ENCODE measurements at regions not wholly inside any gene's neighbourhood (a gene's known extent, or its start where the extent isn't known, plus 50 kb on each side); places are given as distances from the start of the nearest gene placed in this dataset.
A peak's percentile ranks its signal among the peaks of the same experiment; 100 is the strongest.

DNA sequence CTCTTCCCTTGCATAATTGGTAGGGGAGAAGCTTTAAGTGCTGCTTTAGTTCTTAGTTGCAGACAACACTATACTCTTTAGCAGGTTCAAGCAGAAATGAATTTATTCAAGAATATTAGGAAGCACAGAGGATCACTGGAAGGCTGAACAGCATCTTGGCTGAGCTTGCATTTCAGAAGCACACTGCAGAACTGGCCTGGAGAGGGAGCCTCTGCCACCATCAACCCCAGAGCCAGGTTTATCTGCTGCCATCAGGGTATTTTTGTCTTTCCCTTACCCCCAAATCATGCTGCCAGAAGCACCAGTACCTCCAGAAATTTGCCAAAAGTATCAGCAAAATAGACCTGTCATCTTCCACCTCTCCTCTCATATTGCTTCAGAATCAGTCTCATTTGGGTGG, 440.7 kb downstream of the DMAC1 start:
- no peak for DNase-seq (ENCODE audit: low read depth)

DNA sequence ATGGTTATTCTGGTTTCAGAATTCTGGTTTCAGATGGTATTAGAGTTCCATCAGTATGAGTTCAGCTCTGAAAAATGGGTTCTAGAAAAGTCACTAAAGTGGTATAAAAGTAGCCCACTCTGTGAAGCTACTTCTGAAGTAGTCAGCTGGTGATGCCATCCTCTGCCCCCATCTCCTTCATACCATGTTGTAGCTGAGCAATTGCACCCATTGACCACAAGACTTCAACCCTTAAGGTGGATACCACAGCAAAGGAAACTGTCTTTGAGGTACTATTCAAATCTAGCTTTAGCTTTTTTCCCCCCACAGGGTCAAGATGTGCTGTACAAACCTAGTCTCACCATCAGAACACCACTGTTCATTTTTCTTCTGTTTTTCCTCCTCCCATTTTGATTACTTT, 444.9 kb downstream of the DMAC1 start:
- H3K4me3 ChIP-seq (ENCODE audit: low read depth, low read length), result no peak overlapping the region
- no peaks in the 10 kb centered on the region for H3K36me3 ChIP-seq (ENCODE audit: control insufficient read depth, insufficient read depth, low read length)
- ChIA-PET POLR2A (no interaction called here), CTCF (no interaction called here)
- no peaks in the 10 kb centered on the region; the same call in 1 of the 2 replicates for H3K27me3 ChIP-seq (ENCODE audit: control insufficient read depth, insufficient read depth, low read length)
- TF ChIP-seq, protein P1, sequence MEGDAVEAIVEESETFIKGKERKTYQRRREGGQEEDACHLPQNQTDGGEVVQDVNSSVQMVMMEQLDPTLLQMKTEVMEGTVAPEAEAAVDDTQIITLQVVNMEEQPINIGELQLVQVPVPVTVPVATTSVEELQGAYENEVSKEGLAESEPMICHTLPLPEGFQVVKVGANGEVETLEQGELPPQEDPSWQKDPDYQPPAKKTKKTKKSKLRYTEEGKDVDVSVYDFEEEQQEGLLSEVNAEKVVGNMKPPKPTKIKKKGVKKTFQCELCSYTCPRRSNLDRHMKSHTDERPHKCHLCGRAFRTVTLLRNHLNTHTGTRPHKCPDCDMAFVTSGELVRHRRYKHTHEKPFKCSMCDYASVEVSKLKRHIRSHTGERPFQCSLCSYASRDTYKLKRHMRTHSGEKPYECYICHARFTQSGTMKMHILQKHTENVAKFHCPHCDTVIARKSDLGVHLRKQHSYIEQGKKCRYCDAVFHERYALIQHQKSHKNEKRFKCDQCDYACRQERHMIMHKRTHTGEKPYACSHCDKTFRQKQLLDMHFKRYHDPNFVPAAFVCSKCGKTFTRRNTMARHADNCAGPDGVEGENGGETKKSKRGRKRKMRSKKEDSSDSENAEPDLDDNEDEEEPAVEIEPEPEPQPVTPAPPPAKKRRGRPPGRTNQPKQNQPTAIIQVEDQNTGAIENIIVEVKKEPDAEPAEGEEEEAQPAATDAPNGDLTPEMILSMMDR (IDR thresholded peaks at IDR 0.05; ENCODE audit: insufficient read depth, low read depth, low read length), result no peak
- DNase-seq (ENCODE audit: low read depth), result no peak

More for the DNA sequence above, 440.7 kb downstream of the DMAC1 start:
- Histone ChIP-seq H3K36me3 (ENCODE audit: control insufficient read depth, insufficient read depth, low read length) (no peaks in the 10 kb centered on the region), H3K27me3 (ENCODE audit: control insufficient read depth, insufficient read depth, low read length) (no peaks in the 10 kb centered on the region; the same call in 1 of the 2 replicates), H3K4me3 (ENCODE audit: low read depth, low read length) (no peak overlapping the region)
- TF ChIP-seq, protein P1 (IDR thresholded peaks at IDR 0.05; ENCODE audit: insufficient read depth, low read depth, low read length), result peak; percentile 36
- CTCF ChIA-PET, result interaction anchor here (1.1 to 1.3 kb wide), 3 partner anchors 9 to 17 kb away, joined by 3 to 5 read pairs (median 3); no protein-coding TSS in a partner anchor
- POLR2A ChIA-PET, result no interaction called here

DNA sequence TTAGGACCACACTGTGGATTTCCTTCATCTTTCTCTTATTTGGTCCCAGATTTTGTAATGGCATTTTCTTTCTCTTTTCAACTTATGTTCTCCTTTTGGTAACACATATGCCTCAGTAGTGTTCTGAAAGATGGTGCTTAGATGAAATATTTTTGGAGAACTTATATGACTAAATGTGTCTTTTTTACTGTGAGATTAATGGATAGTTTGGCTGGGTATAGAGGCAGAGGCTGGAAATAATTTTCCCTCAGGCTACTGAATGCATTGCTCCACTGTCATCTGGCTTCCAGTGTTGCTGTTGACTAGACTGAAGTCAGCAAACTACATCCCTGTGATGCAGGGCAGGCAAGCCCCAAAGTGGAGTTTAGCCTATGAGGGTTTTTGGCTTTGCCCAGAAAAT, 450.9 kb downstream of the DMAC1 start:
- H3K4me3 ChIP-seq (ENCODE audit: low read depth, low read length), result no peak overlapping the region
- POLR2A ChIA-PET, result no interaction called here
- no peaks in the 10 kb centered on the region for H3K27me3 ChIP-seq (ENCODE audit: control insufficient read depth, insufficient read depth, low read length)
- no peak for DNase-seq (ENCODE audit: low read depth)
- no peaks in the 10 kb centered on the region for H3K36me3 ChIP-seq (ENCODE audit: control insufficient read depth, insufficient read depth, low read length)
- CTCF ChIA-PET, result no interaction called here
- TF ChIP-seq, protein P1 (IDR thresholded peaks at IDR 0.05; ENCODE audit: insufficient read depth, low read depth, low read length), result no peak

DNA sequence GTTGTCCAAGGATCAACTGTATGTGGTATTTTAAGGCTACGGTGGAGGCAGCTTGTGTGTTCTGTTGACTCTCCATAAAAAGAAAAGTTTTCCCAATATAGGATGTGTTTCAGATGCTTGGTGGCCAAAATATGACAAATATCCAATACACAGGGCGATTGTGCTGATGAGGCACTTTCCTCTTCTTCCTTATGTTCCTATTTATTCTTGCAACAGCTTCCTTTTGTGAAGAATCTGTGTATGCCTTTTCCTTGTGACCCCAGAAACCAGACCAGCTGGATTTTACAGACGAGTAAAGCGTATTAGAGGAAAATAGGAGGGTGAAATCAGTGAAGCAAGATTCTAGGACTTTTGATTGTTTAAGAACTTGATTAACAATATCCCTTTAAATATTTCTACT, 452.0 kb downstream of the DMAC1 start:
- ChIA-PET CTCF (interaction anchor here (0.6 kb wide), 1 partner anchor 801 kb away, joined by 3 read pairs; no protein-coding TSS in a partner anchor), POLR2A (no interaction called here)
- no peak for DNase-seq (ENCODE audit: low read depth)
- Histone ChIP-seq H3K27me3 (ENCODE audit: control insufficient read depth, insufficient read depth, low read length) (no peaks in the 10 kb centered on the region), H3K4me3 (ENCODE audit: low read depth, low read length) (no peak overlapping the region), H3K36me3 (ENCODE audit: control insufficient read depth, insufficient read depth, low read length) (no peaks in the 10 kb centered on the region)
- TF ChIP-seq, protein P1 (IDR thresholded peaks at IDR 0.05; ENCODE audit: insufficient read depth, low read depth, low read length), result no peak

DNA sequence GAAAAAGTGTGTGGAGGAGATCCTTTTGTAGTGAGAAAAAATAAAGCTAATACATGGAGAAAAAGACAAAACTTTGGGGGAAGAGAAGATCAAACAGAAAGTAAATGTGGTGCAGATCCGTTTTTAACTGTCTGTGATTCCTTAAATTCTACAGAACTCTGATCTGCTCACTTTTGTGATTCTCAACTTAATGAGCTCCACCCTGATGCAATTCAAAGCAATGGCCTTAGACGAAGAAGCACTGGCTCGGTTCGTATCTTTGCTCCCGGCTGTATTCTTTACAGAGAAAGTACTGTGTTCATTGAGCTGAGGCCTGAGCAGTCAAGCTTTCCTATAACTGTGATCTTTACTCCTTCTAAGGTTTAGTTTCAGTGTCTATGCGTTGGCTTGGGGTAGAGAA, 453.4 kb downstream of the DMAC1 start:
- DNase-seq (ENCODE audit: low read depth), result no peak
- H3K4me3 ChIP-seq (ENCODE audit: low read depth, low read length), result no peak overlapping the region
- ChIA-PET CTCF (interaction anchor here (0.7 kb wide), 1 partner anchor 73 kb away, joined by 3 read pairs; no protein-coding TSS in a partner anchor), POLR2A (no interaction called here)
- H3K36me3 ChIP-seq (ENCODE audit: control insufficient read depth, insufficient read depth, low read length), result no peaks in the 10 kb centered on the region
- no peaks in the 10 kb centered on the region for H3K27me3 ChIP-seq (ENCODE audit: control insufficient read depth, insufficient read depth, low read length)
- TF ChIP-seq, protein P1 (IDR thresholded peaks at IDR 0.05; ENCODE audit: insufficient read depth, low read depth, low read length), result no peak

Measured in BJ (cell line).